HG02885 (cell line): ENCODE measurements at regions not wholly inside any gene's neighbourhood (a gene's known extent, or its start where the extent isn't known, plus 50 kb on each side); places are given as distances from the start of the nearest gene placed in this dataset.
"Not testable (repeated sequence)": the region's sequence is repeated elsewhere in the genome, so short reads cannot be mapped to it uniquely, and the experiment has no call there.

Experiments used
- ATAC-seq: cut with Tn5 transposase; IDR thresholded peaks from one replicate; pipeline ENCODE4 v1.9.1; 2021; ENCODE audit warnings: mild to moderate bottlenecking; ENCODE audit not compliant: unreplicated experiment, poor library complexity

GRCh38 chr10:33799281-33799943, 464.9 kb upstream of the NRP1 start:
- no peak for ATAC-seq

DNA sequence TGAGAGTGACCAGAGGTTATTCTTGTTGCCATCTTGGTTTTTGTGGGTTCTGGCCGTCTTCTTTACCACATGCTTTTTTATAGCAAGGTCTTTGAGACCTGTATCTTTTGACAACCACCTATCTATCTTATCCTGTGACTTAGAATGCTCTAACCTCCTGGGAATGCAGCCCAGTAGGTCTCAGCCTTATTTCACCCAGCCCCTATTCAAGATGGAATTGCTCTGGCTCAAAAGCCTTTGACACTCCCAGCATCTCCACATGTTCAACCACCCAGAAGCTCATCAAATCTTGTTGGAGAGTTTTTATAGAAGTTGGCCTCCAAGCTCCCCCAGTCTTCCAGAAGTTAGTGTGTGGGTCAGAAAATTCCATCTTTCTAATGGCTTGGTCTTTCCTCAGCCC, 464.3 kb upstream of the NRP1 start:
- ATAC-seq, result no peak

GRCh38 chr10:33796680-33797079, 462.2 kb upstream of the NRP1 start:
- no peak for ATAC-seq

DNA sequence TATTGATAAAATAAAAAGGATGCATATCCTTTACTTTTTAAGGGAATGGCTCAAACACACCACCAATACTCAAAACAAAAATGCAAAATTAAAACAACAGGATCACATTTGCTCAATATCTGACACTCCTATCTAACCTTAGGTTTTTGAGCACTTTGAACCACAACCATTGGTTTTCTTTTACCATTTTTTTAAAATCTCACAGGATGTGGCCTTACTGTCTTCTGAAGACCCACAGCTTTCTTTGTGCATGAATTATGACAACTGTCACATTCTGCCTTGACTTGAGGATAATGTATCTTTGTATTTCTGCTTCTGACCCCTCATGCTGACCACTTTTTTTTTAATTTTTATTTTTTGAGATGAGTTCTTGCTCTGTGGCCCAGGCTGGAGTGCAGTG, 461.1 kb upstream of the NRP1 start:
- ATAC-seq, result no peak

DNA sequence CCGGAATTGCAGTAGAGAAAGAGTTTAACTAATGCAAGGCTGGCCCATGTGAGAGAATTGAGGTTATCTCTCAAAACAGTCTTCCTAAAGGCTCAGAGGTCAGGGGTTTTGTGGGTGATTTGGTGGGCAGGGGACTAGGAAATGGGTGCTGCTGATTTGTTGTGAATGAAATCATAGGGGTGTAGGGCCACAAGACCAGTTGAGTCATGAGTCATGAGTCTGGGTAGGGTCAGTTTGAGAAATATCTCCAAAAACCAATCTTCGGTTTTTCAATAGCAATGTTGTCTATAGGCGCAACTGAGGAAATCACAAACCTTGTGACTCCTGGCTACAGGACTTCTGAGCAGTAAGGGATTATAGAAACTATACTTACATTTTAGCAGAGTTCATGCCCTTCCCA, 460.0 kb upstream of the NRP1 start:
- ATAC-seq, result no peak

GRCh38 chr10:33793793-33794192, 459.3 kb upstream of the NRP1 start:
- ATAC-seq, result no peak

DNA sequence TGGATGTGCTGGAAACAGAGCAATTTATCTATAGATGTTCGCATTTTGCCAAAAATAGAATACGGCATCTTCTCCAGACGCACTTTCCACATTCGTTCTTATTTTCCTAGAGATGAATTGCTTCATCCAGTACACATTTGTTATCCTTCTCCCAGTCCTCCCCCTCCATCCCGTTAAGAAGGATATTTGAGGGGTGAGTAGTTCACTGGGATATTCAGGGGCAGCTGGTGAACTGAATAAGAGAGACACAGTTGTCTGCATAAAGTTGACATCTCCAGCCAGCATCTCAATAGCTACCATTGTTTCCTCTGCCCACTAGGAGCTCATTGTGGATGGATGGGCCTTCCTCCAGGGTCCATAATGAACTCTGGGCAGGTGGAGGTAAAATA, 456.8 kb upstream of the NRP1 start:
- ATAC-seq, result no peak

DNA sequence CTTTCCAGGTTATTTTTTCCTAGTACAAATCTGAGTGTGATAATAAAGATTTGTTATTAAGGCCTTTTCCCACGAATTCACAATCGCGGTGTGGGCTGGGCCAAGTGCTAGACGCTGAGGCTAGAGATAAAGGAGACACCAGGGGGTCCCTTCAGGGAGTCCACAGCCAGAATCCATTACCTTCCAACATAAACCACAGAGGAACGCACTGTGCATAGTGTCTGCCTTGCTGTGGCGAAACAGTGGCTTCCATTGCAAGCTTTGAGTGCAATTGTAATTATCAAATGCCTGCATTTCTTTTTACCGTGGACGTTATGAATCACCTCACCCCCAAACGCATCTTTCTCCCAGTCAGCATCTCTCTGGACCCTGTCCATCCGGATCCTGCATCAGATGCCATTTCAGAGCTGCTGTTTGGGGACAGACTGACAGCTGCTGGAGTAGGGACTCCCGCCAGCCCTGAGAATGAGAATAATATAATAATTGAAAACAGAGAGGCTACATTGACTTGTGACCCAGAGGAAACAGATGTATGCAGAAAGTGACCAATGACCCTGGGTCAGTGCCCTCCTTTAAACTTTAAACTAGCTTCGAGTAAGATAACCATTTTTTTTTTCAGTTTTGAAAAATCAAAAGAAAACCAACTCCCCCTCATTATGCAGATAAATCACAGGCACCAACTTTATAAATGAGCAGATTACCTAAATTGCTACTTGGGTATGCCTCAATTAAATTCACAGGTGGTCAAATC, 456.2 kb upstream of the NRP1 start:
- no peak for ATAC-seq

DNA sequence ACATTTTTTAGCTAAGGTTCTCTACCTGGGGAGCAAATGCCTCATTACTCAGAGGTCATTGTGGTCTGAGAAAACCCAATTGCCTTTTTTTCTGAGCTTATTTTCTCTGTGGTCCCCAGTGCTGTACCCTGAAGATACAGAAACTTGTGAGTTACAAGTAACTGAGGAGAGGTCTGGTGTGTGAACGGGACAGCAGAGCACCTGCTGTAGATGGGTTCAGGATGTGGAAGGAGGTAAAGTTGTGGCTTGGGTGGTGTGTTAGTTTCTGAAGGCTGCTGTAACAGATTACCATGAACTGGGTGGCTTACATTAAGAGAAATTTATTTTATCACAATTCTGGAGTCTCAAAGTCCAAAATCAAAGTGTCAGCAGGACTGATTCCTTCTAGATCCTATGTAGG, 449.1 kb upstream of the NRP1 start:
- ATAC-seq, result no peak

DNA sequence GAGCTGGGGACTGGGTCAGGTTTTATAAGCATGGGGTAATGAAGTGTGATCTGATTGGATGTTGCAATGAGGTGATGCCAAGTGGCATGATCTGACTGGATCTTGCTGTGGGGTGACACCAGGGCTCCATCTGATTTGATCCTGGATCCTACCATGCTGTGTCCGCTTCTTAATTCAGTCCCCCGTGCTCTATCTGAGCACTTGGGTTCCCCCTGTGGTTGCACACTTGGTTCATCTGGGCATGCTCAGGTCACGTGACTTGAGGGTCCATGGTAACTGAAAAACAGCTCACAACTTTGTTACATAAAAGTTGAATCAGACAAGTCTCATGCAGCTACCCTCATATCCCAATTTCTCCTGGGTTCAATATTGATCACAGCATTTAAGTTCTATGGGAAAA, 448.6 kb upstream of the NRP1 start:
- no peak for ATAC-seq

- no peak for ATAC-seq
These were observed 447.3 kb upstream of the NRP1 start for GRCh38 chr10:33781606-33782395.

- ATAC-seq, result no peak
These were observed 446.5 kb upstream of the NRP1 start for GRCh38 chr10:33780961-33781360.

DNA sequence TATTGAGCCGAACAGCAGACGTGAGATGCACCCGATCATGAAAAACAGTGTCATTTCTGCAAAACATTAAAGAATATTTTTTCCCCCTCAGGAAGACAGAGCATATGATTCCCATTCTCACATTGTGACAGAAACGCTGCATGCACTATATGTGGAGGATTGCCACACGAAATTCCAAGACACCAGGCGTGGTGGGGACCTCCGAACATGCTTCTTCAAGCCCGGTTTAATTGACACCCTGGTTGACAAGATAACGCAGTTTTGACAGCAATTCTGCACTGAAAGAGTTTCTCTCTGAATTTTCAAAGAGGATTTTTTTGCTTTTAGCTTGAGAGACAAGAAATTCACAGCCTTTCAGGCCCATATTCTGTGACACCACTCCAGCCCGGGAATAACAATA, 442.8 kb upstream of the NRP1 start:
- no peak for ATAC-seq

DNA sequence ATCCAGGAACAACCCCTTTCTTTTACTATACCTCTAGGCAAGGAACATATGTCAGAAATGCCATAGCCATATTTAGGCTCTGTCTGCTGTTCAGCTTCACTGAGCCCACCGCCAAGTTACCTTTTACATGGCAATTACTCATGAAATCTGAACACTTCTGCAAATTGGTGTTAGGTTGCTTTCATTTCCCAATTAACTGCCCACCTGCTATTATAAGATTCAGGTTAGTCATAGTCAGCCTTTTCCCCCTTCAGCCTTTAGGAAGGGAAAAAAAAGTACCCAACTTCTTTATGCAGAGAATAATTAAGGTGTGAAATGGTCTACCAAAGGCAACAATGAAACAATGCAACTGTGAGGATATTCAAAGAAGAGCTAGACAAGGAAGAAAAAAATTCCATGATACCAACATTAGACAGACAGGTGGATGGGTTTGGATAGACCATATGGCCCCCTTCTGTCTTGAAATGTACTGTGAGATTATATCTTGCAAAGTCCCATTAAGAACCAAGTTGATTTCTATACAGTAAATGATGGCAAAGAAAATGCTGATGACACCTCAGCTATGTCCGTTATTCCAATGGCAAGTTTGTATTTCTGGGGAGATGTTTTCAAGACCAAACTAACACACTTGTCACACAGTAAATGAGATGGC, 442.1 kb upstream of the NRP1 start:
- ATAC-seq, result no peak

- ATAC-seq, result no peak
These were observed 440.4 kb upstream of the NRP1 start for GRCh38 chr10:33774857-33775256.

- no peak for ATAC-seq
These were observed 439.5 kb upstream of the NRP1 start for GRCh38 chr10:33773886-33774480.

GRCh38 chr10:33773253-33773573, 438.7 kb upstream of the NRP1 start:
- ATAC-seq, result no peak

- ATAC-seq, result no peak
These were observed 438.1 kb upstream of the NRP1 start for GRCh38 chr10:33772370-33773252.

GRCh38 chr10:33771856-33772255, 437.4 kb upstream of the NRP1 start:
- not testable (repeated sequence) for ATAC-seq
